ENCODE measurements at regions not wholly inside any gene's neighbourhood (a gene's known extent, or its start where the extent isn't known, plus 50 kb on each side); places are given as distances from the start of the nearest gene placed in this dataset.

DNA sequence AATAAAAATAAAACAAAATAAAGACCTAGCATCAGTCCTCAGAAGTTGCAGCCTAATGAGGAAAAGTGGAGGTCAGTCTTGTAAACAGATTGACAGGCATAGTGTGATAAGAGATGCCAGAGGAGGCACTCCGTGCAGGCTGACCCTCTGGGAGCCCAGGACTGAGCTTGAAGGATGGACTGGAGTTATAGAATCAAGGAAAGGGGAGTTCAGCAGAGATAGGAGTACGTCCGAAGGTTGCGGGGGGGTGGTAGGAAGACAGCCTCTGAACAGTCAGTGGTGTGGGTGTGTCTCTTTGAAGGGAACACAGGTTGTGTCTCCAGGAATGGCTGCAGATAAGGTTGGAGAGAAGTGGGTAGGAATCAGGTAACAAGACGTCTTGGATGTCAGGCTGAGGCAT is 126.1 kb upstream of the CPEB4 start:
- no peak for DNase-seq (ENCODE audit: low read depth)

DNA sequence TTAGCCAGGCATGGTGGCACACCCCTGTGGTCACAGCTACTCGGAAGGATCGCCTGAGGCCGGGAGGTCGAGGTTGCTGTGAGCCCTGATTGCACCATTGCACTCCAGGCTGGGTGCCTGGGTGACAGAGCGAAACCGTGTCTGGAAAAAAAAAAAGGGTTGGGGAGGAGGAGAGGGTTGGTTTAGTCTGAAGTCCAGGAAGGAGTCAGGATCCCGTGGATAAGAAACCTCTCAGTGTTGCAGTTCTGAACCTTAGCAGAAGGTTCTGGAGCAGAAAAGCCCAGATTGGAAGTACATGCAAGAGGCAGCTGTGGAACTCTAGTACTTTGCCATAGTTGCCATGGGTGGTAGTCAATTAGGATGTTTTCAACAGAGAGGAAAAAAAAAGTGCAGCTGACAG is 125.2 kb upstream of the CPEB4 start:
- no peak for DNase-seq (ENCODE audit: low read depth)
- TF ChIP-seq, protein P1, sequence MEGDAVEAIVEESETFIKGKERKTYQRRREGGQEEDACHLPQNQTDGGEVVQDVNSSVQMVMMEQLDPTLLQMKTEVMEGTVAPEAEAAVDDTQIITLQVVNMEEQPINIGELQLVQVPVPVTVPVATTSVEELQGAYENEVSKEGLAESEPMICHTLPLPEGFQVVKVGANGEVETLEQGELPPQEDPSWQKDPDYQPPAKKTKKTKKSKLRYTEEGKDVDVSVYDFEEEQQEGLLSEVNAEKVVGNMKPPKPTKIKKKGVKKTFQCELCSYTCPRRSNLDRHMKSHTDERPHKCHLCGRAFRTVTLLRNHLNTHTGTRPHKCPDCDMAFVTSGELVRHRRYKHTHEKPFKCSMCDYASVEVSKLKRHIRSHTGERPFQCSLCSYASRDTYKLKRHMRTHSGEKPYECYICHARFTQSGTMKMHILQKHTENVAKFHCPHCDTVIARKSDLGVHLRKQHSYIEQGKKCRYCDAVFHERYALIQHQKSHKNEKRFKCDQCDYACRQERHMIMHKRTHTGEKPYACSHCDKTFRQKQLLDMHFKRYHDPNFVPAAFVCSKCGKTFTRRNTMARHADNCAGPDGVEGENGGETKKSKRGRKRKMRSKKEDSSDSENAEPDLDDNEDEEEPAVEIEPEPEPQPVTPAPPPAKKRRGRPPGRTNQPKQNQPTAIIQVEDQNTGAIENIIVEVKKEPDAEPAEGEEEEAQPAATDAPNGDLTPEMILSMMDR (IDR thresholded peaks at IDR 0.05; ENCODE audit: insufficient read depth, low read length), result no peak
- no peak overlapping the region for H3K4me3 ChIP-seq (ENCODE audit: low read depth, low read length)

More for the DNA sequence above, 126.1 kb upstream of the CPEB4 start:
- TF ChIP-seq, protein P1 (IDR thresholded peaks at IDR 0.05; ENCODE audit: insufficient read depth, low read length), result no peak
- H3K4me3 ChIP-seq (ENCODE audit: low read depth, low read length), result no peak overlapping the region

DNA sequence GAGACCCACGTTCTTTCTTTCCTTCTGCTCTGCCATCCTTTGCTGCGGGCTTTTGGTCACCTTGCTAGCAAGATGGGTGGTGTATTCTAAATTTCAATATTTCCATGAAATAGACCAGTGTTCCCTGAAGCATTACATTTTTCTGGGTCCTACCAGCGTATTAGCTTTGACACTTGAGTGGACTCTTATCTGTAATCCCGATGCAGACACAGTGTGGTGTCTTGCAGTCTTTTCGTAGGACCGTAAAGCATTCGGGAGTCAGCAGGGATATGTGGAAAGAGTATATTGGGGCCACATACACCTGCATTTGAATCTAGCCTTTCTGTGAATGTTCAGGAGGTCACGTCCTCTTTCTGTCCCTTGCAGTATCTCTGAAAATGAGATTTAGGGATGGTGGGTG is 124.7 kb upstream of the CPEB4 start:
- DNase-seq (ENCODE audit: low read depth), result no peak
- TF ChIP-seq, protein P1 (IDR thresholded peaks at IDR 0.05; ENCODE audit: insufficient read depth, low read length), result no peak
- no peak overlapping the region for H3K4me3 ChIP-seq (ENCODE audit: low read depth, low read length)

DNA sequence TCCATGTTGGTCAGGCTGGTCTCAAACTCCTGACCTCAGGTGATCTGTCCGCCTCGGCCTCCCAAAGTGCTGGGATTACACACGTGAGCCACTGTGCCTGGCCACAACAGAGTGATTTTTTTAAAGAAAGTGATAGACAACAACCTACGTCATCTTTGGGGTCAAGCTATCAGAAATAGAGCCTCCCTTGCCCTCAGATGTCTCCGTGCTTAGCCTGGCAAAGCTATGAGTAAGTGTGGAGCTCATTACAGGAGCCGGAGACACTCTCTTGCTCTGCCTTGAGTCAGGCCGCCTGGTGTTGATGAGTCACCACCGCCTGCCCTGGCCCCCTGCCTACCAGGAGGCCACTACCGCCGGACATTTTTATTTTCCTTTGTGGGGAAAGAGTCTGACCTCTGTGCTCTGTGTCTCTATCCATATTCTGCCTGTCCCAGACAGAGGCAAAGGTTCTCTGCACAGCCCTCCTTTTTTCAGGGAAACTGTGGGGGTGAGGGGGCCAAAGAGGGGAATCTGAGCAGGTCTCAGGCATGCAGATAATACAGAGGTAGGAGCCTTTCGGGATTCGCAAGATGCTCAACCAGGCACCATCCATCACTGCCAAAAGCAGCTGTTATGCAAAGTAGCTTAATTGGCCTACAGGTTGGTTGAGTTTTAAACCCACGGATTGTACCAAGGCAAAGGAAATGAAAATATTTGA is 123.7 kb upstream of the CPEB4 start:
- peak; percentile 93 for DNase-seq (ENCODE audit: low read depth)
- TF ChIP-seq, protein P1 (IDR thresholded peaks at IDR 0.05; ENCODE audit: insufficient read depth, low read length), result no peak
- H3K4me3 ChIP-seq (ENCODE audit: low read depth, low read length), result no peak overlapping the region

DNA sequence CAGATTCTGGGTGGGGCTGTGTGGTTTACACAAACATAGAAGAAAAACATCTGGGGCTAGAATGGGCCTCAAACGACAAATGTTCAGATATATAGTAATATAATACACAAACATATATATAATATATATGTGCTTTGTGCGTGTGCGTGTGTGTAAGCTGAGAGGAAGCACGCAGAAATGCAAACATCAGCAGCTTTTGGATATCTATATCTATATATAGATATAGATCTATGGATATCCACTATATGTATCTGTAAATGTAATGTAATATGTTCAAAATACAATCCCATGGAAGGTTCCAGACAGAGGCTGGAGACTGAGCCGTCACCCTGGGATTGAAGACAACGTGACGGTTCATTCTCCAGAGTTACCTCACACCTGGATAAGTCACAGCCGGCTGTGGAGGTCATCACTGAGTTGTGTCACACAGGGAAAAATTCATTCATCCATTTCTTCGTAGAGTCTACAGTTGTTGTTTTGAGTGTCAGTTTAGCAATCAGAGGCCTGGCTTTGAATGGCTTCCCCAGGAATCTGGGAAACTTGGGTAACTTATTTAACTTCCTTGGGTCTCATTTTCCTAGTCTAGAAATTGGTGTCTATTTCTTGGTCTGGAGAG is 123.0 kb upstream of the CPEB4 start:
- TF ChIP-seq, protein P1 (IDR thresholded peaks at IDR 0.05; ENCODE audit: insufficient read depth, low read length), result no peak
- no peak overlapping the region for H3K4me3 ChIP-seq (ENCODE audit: low read depth, low read length)
- DNase-seq (ENCODE audit: low read depth), result no peak

DNA sequence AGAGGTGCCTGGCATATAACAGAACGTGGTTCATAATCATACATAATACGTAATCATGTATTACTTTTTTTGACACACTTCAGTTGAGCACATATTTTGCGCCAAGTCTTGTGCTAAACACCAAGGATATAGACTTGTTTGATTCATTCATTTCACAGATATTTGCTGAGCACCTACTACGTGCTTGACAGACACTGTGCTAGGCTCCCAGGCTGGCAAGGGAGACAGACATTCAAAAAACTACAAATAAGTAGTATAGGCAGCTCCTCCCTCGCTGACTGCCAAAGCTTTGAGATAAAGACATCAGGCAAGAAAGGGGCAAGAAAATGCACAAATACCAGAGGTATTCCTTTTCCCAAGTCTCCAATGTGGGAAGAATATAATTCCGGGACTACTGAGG is 122.5 kb upstream of the CPEB4 start:
- TF ChIP-seq, protein P1 (IDR thresholded peaks at IDR 0.05; ENCODE audit: insufficient read depth, low read length), result no peak
- no peak overlapping the region for H3K4me3 ChIP-seq (ENCODE audit: low read depth, low read length)
- no peak for DNase-seq (ENCODE audit: low read depth)
